GM18861 (cell line): ENCODE measurements at regions not wholly inside any gene's neighbourhood (a gene's known extent, or its start where the extent isn't known, plus 50 kb on each side); places are given as distances from the start of the nearest gene placed in this dataset.
"Not testable (repeated sequence)": the region's sequence is repeated elsewhere in the genome, so short reads cannot be mapped to it uniquely, and the experiment has no call there.

Source experiments
- ATAC-seq: cut with Tn5 transposase; IDR thresholded peaks from one replicate; pipeline ENCODE4 v1.9.1; 2021; ENCODE audit not compliant: unreplicated experiment

DNA sequence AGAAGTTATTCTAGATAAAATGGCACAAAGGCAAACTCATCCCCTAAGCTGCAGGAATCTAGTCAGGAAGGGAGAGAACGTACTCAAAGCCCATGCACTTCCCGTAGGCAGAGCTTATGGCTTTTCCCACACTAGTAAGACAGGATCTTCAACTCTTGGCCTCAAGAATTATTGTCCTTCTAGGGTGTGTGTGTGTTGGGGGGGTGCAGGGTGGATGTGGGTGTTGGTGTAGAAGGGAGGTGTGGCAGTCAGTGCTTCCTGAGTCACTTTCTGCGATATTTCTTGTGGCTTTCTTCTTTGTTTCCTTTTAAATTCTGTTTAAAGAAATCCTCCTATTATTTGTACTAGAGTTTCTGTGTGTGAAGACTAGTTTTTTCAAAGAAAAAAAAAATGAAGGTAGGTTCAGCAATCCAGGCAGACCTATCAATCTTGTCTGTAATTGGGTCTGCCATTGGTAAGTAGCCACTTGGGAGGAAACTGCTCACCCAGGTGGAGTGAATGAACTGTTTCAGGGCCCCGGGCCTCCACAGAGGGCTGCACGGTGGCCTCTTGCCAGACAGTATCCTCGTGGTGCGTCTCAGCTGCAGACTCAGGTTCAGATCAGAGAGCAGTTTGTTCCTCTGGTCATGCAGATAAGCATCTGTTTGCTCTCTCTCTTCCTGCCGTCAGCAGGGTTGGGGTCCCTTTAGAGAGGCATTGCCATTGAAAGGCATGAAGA lies 131.9 kb downstream of the NPR3 start:
- ATAC-seq, result no peak

DNA sequence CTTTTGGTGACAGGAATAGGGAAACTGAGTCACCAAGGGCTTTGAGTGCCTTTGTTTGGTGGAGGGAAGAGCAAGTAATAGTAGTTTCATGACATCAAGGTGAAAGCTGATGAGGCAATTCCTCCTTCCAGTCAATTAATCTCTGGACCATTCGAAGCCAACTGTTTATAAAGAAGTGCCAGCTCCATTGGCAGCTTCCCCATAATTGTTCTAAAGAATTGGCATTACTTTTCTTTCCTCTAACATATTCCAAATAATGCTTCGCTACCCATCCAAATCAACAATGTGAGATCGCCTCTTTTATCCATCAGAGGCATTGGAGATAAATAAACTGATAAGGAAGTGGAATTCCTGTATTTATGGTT lies 132.4 kb downstream of the NPR3 start:
- ATAC-seq, result no peak

DNA sequence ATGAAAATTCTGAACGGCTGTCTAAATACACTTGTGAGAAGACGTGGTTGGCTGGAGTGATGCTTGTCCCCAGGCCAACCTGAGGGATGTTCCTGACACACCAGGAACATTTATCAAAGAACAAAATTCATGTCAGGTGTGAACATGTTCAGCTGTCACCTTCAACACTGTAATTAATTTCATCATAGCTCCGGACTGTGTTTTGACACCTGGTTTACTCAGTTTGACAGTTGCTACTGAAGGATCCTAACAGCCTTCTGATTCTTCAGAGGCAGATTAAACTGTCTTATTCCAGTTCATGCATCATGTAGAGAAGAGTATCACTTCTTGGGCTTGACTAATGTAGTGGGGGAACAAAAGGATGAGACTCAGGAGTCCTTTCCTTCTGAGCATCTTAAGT lies 134.1 kb downstream of the NPR3 start:
- ATAC-seq, result no peak

DNA sequence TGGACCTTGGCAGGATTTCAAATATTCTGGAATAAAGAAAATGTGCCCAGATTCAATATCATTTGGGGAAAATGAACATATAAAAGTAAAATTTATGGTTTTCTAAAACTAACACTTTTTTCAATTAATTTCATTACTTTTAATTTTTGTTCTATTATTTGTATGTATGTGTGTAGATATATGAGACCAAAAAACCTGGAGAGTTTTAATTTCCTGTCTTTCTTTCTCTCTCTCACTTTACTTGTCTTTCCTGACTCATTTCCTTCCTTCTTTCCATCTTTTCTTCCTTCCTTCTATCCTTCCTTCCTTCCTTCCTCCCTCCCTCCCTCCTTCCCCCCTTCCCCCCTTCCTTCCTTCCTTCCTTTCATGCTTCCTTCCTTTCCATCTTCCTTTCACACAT lies 137.0 kb downstream of the NPR3 start:
- ATAC-seq, result no peak

DNA sequence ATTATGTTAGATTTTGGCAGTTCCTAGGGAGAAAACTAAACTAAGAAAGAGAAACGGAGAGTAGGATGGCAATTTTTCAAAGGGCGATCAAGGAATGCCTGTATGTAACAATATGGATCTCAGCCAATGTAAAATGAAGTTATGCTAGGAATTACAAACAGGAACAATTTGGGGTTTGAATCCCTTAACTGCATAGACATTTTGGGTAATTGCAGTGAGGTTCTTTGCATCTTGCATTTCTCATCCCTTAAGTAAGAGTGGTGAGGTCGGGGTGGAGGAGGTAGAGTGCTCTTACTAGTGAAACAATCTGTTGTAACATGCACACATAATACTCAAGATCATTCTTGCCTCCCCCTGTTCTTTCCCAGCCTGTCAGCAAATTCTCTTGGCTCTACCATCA lies 137.6 kb downstream of the NPR3 start:
- no peak for ATAC-seq

DNA sequence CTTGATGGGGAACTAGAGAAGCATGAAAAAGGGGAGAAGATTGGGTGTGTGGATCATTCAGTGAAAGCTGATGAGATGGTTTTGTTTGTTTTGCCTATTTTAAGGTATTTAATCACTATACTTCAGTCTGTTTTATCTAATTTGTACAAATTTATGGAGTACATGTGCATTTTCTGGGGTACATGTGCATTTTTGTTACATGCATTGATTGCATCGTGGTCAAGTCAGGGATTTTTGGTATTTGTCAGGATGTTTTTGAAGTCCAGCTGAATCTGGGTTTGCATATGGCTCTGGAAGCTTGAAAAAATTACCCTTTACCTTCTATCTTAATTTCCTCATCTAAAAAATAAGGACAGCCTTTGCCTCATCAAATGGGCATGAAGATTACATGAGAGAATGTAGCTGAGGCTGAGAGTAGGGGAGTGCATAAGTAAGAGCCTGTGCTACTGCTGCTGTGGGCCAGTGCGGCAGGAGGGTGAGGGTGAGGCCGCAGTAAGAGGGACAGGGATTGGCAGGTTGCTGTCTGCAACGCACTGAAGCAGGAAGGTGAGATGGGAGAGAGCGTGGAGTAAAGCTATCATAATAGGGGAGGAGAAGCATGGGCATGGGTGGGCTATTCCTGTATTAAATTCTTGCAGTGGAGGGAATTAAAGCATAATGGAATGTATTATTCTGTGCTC lies 139.8 kb downstream of the NPR3 start:
- no peak for ATAC-seq

DNA sequence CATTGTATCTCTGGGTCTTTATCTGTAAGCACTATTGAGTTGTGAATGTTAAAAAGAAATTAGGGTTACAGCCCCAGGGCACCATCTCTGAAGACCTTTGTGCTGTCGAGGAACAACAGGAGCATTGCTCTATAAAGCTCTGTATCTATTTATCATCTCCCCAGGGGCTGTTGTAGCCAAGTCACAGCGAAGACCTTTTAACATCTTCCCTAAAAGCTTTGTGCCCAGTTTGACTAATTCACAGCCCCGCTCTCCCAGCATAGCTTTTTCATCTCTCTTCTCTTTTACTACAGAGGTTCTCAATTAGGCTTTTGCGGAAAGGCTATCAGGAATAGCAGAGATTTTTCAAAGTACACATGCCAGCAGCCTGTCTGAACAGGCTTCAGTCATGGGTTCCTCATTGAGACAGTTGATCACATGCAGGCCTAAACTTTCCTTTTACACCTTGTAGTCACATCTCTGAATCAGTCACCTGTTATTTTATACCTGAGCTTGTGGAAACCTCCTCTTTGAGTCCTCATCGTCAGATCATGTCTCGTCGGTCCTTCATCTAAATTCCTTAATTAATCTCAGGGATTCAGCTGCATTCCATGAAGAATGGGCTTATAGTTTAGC lies 140.5 kb downstream of the NPR3 start:
- ATAC-seq, result no peak

DNA sequence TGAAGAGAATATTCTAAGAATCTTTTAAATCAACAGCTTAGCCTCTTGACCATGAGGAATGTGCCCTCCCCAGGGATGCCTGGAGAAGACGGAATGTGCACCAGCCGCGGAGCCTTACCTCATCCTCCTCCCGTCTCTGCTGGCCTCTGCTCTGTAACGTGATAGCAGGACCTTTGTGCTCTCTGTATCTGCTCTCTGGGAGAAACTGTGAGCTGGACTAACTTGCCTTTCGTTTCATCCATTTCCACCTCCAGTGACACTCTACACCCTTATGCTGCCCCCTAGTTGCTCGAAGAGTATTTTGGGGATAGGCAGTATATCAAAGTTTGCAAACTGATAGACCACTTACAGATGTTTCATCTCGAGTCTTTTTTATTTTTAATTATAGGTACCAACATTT lies 141.4 kb downstream of the NPR3 start:
- ATAC-seq, result no peak

DNA sequence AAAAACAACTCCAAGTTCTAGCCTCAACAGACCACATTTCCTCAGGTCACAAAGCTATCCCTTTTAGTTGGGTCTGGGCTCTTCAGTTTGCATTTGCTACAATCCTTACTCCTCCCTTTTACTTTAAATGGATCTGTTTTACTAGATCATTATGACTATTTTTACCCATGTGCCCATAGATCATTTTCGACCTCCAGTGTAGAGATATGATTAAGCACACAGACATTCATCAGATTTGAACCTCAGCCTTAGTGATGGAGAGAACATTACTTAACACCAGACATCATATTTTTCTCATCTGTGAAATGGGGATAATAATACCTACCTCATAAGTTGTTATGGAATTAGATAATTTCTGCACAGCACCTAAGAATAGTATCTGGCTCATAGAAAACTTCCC lies 141.9 kb downstream of the NPR3 start:
- no peak for ATAC-seq

DNA sequence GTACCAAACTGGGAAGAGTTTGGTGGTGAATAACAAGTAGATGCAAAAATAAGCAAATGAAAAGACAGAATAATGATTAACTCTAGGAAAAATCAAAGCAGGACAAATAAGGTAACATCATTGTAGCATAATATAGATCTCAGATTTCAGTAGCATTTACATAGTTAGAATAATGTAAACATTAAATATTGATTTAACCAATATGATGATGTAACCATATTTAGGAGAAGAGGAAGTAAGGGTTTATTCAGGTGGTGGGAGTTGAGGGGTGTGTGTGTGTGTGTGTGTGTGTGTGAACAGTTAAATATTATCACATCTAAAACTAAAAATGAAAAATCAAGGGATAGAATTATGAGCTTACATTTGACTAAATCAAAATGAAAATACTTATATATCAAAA lies 143.4 kb downstream of the NPR3 start:
- no peak for ATAC-seq

DNA sequence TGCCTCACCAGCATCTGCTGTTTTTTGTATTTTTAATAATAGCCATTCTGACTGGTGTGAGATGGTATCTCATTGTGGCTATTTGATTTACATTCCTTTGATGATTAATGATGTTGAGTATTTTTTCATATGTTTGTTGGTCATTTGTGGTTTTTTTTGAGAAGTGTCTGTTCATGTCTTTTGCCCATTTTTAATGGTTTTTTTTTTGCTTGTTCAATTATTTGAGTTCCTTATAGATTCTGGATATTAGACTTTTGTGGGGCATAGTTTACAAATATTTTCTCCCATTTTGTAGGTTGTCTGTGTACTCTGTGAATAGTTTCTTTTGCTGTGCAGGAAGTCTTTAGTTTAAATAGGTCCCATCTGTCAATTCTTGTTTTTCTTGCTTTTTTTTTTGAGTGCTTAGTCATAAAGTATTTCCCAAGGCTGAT lies 148.1 kb downstream of the NPR3 start:
- ATAC-seq, result no peak

DNA sequence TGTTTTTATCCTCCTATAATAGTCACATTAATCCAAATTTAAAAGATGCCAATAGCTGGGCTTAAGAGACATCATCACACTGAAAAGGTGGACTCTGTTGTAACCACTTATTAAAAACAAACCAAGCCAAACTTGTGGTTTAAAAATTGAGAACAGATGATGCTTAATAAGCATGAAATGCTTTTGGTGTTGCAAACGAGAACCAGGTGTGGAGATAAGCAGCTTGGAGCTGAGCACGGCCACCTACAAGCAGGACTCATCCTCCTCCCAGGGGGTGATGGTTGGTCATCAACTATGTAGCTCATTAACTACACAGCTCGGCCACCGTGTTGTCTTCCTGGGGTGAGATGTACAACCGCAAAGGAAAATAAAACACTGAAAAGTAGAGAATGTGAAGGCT lies 154.4 kb downstream of the NPR3 start:
- no peak for ATAC-seq

DNA sequence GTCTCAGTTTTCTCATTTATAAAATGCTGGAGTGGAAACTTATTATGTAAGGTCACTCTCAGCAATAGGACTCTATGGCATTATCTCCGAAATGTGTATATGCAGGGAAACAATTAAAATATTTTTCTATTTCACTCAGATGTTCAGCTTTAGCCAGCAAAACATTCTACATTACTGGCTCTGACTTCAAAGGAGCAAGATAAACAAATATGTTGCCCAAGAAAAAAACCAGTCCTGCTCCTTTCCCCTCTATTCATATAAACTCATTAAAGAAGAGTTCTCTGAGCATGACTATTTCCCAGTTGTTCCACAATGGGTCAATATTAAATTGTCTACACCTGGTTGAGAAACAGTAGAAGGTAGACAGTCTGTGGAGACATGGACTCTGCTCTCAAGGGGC lies 155.0 kb downstream of the NPR3 start:
- ATAC-seq, result no peak

DNA sequence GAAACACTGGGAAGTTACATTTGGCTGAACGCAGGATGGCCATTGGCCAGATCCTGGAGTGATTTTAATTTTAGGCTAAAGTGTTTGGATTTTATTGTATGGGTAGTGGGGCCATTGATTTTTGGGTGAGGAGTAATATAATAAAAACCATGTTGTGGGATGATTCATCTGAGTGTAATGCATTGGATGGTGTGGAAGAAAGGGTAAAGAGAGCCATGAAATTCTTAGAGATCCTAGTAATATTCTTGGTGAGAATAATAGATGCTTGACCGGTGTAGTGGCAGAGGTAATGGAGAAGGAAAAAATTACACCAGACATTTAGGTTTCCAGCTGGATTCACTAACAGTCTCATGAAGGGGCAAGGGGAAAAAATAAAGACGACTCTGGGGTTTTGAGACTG lies 158.1 kb downstream of the NPR3 start:
- ATAC-seq, result no peak

DNA sequence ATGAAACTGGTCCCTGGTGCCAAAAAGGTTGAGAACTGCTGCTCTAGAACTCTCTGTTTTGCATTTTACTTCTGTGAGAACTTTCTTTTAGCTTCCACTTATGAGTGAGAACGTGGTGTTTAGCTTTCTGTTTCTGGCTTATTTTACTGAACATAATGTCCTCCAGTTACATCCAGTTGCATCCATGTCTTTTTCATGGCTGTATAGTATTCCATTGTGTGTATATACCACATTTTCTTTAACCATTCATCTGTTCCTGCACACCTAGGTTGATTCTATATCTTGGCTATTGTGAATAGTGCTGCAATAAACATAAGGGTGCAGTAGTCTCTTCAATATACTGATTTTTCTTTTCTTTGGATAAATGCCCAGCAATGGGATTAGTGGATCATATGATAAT lies 165.7 kb downstream of the NPR3 start:
- ATAC-seq, result no peak

DNA sequence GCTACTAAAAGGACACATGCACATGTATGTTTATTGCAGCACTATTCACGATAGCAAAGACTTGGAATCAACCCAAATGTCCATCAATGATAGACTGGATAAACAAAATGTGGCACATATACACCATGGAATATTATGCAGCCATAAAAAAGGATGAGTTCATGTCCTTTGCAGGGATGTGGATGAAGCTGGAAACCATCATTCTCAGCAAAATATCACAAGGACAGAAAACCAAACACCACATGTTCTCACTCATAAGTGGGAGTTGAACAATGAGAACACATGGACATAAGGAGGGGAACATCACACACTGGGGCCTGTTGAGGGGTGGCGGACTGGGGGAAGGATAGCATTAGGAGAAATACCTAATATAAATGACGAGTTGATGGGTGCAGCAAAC lies 168.2 kb downstream of the NPR3 start:
- not testable (repeated sequence) for ATAC-seq

DNA sequence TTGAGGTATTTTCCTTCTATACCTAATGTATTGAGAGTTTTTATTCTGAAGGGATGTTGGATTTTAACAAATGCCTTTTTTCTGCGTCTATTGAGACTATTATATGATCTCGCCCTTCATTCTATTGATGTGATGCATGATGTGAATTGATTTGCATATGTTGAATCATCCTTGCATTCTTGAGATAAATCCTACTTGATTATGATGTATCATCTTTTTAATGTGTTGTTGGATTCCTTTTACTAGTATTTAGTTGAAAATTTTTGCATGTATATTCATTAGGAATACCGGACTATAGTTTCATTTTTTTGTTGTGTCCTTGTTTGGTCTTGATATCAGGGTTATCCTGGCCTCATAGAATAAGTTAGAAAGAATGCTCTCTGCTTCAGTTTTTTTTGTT lies 169.7 kb downstream of the NPR3 start:
- no peak for ATAC-seq

DNA sequence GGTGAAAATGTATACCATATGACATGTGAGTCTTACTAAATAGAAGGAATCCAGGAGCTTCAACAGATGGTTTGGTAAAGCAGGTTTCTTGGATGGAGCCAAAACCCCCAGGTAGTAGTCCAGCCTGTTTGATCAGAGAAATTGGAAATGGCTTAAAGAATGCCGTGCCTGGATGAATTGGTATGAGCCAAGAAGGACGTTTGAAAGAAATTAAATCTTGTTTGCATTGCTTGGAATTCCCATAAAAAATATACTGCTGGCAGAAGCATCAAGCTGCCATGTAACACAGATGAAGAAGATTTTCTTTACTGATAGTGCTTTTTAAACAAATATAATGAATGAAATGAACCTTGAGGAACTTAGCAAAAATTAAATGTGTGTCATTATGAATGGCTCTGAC lies 176.3 kb downstream of the NPR3 start:
- no peak for ATAC-seq

DNA sequence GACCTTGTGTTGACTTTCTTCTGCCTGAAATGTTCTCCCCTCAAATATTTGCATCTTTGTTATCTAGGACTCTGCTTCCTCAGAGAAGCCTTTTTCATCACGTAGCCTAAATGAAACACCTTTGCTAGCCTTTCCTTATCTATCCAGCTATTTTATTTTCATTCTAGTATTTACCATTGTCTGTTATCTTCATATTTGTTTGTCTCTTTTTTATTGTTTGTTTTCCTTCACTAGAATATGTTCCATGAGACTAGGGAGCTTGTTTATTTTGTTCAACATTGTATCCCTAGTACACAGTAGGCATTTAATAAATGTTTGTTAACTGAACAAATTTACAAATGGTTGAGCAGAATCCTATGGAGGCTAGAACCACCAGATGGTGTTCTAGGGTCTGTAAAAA lies 178.0 kb downstream of the NPR3 start:
- no peak for ATAC-seq

DNA sequence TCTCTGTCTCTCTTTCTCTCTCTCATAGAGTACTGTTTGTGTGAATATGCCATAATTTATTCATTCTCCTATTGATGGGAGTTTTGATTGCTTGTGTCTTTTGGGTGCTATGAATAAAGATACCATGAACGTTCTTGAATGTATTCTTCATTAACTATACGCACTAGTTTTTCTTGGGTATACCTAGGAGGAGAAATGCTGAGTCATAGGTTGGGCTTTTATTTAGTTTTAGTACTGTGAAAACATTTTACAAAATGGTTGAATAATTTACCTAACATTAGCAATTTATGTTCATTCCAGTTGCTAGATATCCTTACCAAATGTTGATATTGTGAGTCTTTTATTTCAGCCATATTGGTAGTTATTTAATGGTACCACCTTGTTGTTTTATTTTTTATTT lies 192.5 kb downstream of the NPR3 start:
- ATAC-seq, result no peak

DNA sequence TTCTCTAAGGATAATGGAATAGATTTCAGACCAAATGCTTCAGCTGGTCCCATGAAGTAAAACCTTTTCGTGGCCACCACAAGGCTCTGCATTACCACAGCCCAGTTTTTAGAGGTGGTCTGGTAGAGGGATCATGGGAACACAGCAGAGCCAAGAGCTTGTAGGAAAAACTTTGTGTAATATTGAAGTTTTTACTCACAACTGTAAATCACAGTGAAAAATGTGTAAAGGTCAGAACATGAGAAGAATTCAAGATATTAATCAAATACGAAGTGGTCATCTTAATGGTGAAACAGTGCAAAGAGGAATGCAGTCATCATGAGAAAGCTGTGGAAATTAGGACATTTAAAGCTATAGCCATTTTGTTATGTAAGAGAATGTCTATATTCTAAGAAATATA lies 197.5 kb downstream of the NPR3 start:
- ATAC-seq, result no peak

DNA sequence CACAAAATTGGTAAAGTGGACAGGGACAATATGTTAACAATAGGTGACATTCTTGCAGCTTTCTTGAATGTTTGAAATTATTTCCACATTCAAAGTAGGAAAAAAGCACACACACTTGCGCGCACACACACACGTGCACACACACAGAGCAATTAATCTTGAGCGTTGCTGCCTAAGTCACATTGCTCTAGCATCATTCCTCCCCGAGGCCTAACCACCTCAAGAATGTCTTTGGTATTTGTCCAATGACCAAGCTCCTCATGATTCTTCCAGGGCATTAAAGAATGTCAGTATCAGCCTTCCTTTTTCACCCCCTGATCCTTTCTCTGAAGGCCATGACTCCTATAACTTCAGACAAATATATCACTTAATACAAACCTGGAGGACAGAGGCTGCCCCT lies 198.1 kb downstream of the NPR3 start:
- ATAC-seq, result no peak

DNA sequence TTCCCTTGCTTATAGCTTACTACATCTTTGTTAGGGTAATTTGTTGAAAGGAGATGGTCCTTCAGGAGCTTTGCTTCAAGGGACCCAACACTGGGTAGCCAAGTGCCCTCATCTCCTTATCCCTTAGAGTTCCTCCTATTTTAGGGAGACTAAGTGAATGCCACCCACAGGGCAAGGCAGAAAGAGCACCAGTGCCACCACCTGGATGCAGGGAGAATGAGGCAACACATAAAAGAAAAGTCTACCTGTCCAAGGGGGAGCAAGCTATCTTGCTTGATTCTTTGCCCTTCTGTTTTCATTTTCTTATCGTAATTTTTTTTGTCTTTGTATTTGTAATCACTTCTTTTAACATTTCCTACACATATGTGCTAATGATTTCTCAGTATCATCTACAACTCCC lies 205.5 kb downstream of the NPR3 start:
- no peak for ATAC-seq
